Activated naive CD8-positive, alpha-beta T cell treated with anti-CD3 and anti-CD28 coated beads, Interleukin-2, amount 10 ng/mL, durations not matched to agents 7 days and 5 days (primary cell): ENCODE measurements at regions not wholly inside any gene's neighbourhood (a gene's known extent, or its start where the extent isn't known, plus 50 kb on each side); places are given as distances from the start of the nearest gene placed in this dataset.
"Not testable (repeated sequence)": the region's sequence is repeated elsewhere in the genome, so short reads cannot be mapped to it uniquely, and the experiment has no call there.

Experiments
- ATAC-seq: fragments of 150-1000 bp; cut with Tn5 transposase; one replicate; pipeline ENCODE4 v1.10.0; 2021; ENCODE audit warnings: low read depth, moderate library complexity
- POLR2A ChIA-PET: fragments of 350-600 bp; sonication (Branson Sonifier 250); formaldehyde crosslinking; loops from one replicate; lab custom pipeline; 2021; ENCODE audit warnings: antibody characterized with exemption; lab: Charles Lee
- DNase-seq: peaks from one replicate; pipeline ENCODE4 v3.0.0; 2021
- H3K27ac Mint-ChIP-seq: one replicate; pipeline ENCODE4 v1.8.0; 2022; ENCODE audit warnings: mild to moderate bottlenecking, mixed read lengths
- H3K27me3 Mint-ChIP-seq: one replicate; pipeline ENCODE4 v1.8.0; 2022; ENCODE audit warnings: mild to moderate bottlenecking, moderate library complexity, mixed read lengths
- H3K36me3 Mint-ChIP-seq: one replicate; pipeline ENCODE4 v1.8.0; 2021; ENCODE audit warnings: mild to moderate bottlenecking, mixed read lengths
- H3K4me1 Mint-ChIP-seq: one replicate; pipeline ENCODE4 v1.8.0; 2021; ENCODE audit warnings: mixed read lengths
- H3K4me3 Mint-ChIP-seq: one replicate; pipeline ENCODE4 v1.8.0; 2022; ENCODE audit warnings: mild to moderate bottlenecking, moderate library complexity, mixed read lengths
- H3K9me3 Mint-ChIP-seq: one replicate; pipeline ENCODE4 v1.8.0; 2021; ENCODE audit warnings: mixed read lengths

DNA sequence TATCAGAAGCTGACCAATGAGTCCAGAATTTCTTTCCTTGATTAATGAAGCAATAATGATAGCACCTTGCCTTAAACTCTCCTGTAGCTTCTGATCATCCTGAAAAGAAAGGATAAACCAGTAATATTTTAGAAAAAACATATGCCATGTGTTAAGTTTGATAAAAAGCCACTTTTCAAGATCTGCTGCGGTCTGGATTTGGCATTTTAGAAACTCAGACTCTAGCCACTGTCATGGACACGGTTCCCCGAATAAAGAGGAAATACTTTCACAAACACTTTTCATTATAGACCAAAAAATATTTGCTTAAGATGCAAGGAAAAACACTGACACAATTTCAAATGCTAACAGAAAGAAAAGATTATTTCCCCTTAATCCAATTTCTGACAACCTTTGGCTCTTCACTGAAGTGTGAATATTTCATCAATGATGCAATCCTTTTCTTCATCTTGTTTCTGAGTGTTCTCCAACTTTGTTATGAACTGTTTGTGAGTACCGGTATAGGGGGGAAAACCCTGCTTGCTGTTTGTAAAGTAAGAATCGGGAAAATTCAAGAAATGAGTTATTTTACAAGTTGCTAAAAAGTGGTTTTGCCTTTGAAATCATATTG, 329.5 kb downstream of the CRPPA start:
- POLR2A ChIA-PET = no interaction called here
- H3K9me3 Mint-ChIP-seq = no peaks in the 10 kb centered on the region
- H3K4me1 Mint-ChIP-seq = no peaks in the 10 kb centered on the region
- no peak overlapping the region for H3K4me3 Mint-ChIP-seq
- DNase-seq (no peak), ATAC-seq (no peak)
- no peak overlapping the region for H3K27ac Mint-ChIP-seq
- H3K27me3 Mint-ChIP-seq = no peaks in the 10 kb centered on the region
- H3K36me3 Mint-ChIP-seq = no peaks in the 10 kb centered on the region

DNA sequence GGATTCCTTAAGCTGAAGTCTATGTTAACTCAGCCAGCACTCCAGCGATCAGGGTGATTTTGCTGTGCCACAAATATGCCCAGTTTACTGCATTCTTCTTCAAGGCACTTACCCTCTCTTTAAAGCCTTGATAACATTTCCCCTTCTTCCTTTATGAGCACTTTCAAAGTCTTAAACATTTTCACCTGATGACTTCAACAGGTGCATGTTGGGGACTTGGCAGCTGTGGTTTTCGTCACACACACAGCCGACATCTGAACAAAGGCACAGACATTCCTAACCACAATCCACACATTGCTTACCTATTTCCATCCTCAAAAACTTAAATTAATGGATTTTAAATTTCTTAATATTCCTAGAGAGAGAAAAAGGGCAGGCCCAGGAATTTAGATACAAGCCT, 331.5 kb downstream of the CRPPA start:
- Mint-ChIP-seq H3K36me3 (no peaks in the 10 kb centered on the region), H3K27ac (no peak overlapping the region), H3K4me1 (no peaks in the 10 kb centered on the region), H3K27me3 (no peaks in the 10 kb centered on the region), H3K9me3 (no peaks in the 10 kb centered on the region), H3K4me3 (no peak overlapping the region)
- DNase-seq (no peak), ATAC-seq (no peak)
- POLR2A ChIA-PET = no interaction called here

DNA sequence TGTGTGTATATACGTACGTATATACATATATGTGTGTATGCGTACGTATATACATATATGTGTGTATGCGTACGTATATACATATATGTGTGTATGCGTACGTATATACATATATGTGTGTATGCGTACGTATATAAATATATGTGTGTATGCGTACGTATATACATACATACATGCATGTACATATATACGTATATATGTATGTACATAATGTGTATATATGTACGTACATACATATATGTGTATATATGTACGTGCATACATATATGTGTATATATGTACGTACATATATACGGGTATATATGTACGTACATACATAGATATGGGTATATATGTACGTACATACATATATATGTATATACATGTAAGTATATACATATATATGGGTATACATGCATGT, 332.1 kb downstream of the CRPPA start:
- ATAC-seq (no peak), DNase-seq (no peak)
- H3K4me3 Mint-ChIP-seq = no peak overlapping the region
- POLR2A ChIA-PET = no interaction called here
- H3K9me3 Mint-ChIP-seq = no peaks in the 10 kb centered on the region
- no peaks in the 10 kb centered on the region for H3K27me3 Mint-ChIP-seq
- no peaks in the 10 kb centered on the region for H3K4me1 Mint-ChIP-seq
- H3K27ac Mint-ChIP-seq = no peak overlapping the region
- no peaks in the 10 kb centered on the region for H3K36me3 Mint-ChIP-seq

DNA sequence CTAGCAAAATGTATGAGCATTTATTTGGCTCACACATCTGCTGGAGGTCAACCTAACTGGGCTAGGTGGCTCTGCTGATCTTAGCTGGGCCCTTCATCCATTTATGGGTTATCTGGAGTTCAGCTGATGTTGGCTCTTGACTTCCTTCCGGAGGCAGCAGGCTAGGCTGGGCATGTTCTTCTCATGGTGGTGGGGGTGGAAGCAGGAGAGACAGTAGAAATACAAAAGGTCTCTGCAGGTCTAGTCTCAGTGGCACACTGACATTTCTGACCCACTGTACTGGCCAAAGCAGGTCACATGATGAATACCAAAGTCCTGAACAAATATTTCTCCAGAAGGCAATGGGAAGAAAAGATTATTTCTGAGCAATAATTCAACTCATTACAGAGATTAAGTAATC, 334.6 kb downstream of the CRPPA start:
- POLR2A ChIA-PET = no interaction called here
- Mint-ChIP-seq H3K27ac (no peak overlapping the region), H3K36me3 (no peaks in the 10 kb centered on the region), H3K9me3 (no peaks in the 10 kb centered on the region), H3K4me3 (no peak overlapping the region), H3K27me3 (no peaks in the 10 kb centered on the region), H3K4me1 (no peaks in the 10 kb centered on the region)
- DNase-seq = no peak
- no peak for ATAC-seq

DNA sequence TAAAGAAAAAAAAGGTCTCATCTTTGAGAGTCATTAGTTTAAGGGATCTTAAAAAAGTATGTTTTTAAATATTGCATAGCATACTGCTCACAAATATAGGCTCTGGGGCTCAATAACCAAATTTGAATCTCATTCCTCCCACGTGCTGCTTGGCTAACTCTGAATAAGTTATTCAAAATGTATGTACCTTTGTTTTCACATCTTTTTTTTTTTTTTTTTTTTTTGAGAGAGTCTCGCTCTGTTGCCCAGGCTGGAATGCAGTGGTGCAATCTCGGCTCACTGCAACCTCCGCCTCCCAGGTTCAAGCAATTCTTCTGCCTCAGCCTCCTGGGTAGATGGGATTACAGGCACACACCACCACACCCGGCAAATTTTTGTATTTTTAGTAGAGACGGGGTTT, 335.6 kb downstream of the CRPPA start:
- DNase-seq, H3K4me3 Mint-ChIP-seq, H3K27me3 Mint-ChIP-seq, H3K36me3 Mint-ChIP-seq, H3K4me1 Mint-ChIP-seq, H3K27ac Mint-ChIP-seq, POLR2A ChIA-PET, H3K9me3 Mint-ChIP-seq, ATAC-seq: not testable (repeated sequence)

DNA sequence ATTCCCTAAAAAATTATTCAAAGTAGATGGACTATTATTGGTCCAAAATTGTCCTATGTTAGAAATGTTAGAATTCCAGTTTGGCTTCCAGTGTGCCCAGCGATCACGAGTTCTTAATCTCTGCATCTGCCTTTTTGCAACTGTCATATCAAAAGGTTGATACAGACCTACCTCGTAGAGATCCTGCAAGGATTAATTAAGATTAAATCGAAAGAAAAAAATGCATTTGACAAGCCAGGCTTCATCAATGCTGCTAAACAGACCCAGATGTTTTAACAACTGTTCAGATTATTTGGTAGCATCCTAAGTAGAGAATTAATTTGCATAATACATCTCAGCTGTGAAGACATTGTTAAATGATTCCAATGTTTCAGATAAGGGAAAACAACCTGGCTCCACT, 336.5 kb downstream of the CRPPA start:
- ATAC-seq = no peak
- no peaks in the 10 kb centered on the region for H3K27me3 Mint-ChIP-seq
- H3K4me1 Mint-ChIP-seq = peaks cover under 1% of the 10 kb centered on the region
- POLR2A ChIA-PET = no interaction called here
- DNase-seq = no peak
- no peak overlapping the region for H3K27ac Mint-ChIP-seq
- H3K36me3 Mint-ChIP-seq = no peaks in the 10 kb centered on the region
- no peaks in the 10 kb centered on the region for H3K9me3 Mint-ChIP-seq
- no peak overlapping the region for H3K4me3 Mint-ChIP-seq

DNA sequence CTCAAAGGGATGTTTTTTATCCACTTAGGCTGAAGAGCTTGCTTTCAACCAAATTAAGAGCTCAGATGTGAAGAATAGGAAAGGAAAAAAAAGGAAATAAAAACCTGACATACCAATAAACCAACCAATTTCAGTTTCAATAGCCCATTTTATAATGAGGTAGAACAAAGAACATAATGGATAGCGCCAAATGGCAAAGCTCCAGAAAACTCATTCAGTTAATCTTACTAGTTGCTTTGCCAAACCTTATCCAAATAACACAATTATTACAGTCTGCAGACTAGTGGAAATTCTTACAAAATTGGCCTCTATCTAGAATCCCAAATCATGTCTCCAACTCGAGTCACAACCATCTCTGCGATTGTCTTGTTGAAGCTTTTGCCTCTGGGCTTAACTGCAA, 337.0 kb downstream of the CRPPA start:
- DNase-seq (no peak), ATAC-seq (no peak)
- no peaks in the 10 kb centered on the region for H3K9me3 Mint-ChIP-seq
- H3K27ac Mint-ChIP-seq = no peak overlapping the region
- peaks cover 3% of the 10 kb centered on the region for H3K4me1 Mint-ChIP-seq
- POLR2A ChIA-PET = no interaction called here
- H3K36me3 Mint-ChIP-seq = no peaks in the 10 kb centered on the region
- H3K4me3 Mint-ChIP-seq = no peak overlapping the region
- H3K27me3 Mint-ChIP-seq = no peaks in the 10 kb centered on the region

DNA sequence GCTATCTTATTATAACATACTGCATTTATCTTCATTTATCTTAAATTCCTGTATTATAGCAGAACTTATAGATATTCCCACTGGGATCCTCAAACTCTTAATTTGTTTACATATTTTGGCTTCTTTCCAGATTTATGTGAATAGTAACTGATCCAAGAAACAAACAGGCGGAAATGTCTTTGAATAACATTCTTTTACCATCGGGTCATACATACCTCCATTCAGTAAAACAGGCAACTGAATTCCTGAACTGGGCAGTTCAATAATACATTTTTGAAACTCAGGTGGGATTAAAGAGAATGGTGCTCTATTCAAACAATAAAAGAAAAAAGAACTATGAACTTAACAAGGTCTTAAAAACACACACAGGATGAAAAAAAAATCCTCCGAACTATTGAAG, 337.4 kb downstream of the CRPPA start:
- POLR2A ChIA-PET = no interaction called here
- H3K9me3 Mint-ChIP-seq = no peaks in the 10 kb centered on the region
- H3K4me3 Mint-ChIP-seq = no peak overlapping the region
- ATAC-seq = no peak
- peaks cover 4% of the 10 kb centered on the region for H3K4me1 Mint-ChIP-seq
- no peak overlapping the region for H3K27ac Mint-ChIP-seq
- DNase-seq = no peak
- no peaks in the 10 kb centered on the region for H3K36me3 Mint-ChIP-seq
- H3K27me3 Mint-ChIP-seq = no peaks in the 10 kb centered on the region

DNA sequence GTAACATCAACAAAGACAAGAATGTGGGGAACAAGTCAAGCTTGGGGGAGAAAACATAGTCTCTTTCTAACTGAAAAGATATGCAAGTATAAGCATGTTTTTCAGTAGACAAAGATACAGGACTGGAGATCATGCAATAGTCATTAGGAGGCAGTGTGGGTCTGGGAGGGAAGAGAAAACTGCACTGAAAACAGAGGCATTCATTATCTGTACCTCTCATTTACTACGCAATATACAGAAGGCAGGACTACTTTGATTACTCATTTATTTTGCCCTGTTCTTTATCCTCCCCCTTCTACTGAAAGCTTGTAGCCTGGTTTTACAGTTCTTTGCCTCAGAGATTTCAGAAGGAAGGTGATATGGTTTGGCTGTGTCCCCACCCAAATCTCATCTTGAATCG, 341.2 kb downstream of the CRPPA start:
- H3K27me3 Mint-ChIP-seq = no peaks in the 10 kb centered on the region
- no peaks in the 10 kb centered on the region for H3K9me3 Mint-ChIP-seq
- no peak overlapping the region for H3K4me3 Mint-ChIP-seq
- no peaks in the 10 kb centered on the region for H3K36me3 Mint-ChIP-seq
- DNase-seq (no peak), ATAC-seq (no peak)
- peaks cover 5% of the 10 kb centered on the region for H3K4me1 Mint-ChIP-seq
- POLR2A ChIA-PET = no interaction called here
- no peak overlapping the region for H3K27ac Mint-ChIP-seq

DNA sequence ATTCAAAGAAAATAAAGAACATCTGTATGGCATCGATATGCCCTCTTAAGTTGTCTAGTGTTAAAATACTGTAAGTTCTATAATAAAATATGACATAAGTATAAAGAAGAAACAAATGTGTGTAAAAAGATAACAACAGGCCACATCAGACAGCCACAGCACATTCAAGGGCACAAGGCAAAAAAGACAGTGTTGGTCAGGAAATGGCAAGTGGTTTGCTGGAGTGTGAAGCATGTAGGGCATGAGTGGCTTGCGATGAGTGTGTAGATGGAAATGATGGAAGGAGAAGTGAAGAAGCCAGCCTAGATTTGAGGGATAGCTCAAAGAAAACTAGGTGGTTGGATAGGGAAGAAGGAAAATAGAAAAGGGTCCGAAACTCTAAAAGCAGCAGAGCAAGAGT, 341.6 kb downstream of the CRPPA start:
- DNase-seq (no peak), ATAC-seq (no peak)
- POLR2A ChIA-PET = no interaction called here
- Mint-ChIP-seq H3K27ac (no peak overlapping the region), H3K4me1 (peaks cover 5% of the 10 kb centered on the region), H3K36me3 (no peaks in the 10 kb centered on the region), H3K4me3 (no peak overlapping the region), H3K9me3 (no peaks in the 10 kb centered on the region), H3K27me3 (no peaks in the 10 kb centered on the region)

DNA sequence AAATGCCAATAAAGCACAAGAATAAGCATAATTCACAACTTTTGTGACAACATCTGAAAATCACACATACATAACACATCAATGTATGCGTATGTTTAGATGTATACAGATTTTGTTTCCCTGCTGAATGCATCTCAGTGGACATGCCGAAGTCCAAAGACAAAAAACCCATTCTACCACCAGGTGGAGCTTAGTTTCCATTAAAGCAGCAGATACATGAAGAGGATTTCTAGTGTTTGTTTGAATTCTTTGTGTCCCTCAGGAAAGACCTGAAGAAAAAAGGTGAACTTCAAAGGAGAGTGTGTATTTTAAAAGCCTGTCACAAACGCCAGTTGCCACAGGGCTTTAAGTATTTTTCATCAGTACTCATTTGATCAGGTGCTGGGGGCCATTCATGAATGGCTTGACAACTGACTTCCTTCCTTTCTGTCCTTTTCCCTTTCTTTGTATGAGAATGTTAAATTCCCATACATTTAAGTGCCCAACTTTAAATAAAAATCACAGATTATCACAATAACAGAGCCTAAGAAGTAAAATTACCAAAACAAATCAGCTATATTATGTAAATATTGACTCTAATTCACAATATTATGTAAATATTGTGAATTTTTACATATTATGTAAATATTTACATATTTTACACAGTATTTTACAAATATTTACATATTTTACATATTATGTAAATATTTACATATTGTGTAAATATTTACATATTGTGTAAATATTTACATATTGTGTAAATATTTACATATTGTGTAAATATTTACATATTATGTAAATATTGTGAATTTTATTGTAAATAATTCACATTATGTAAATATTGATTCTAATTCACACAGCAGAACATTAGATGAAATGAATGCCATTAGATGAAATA, 343.0 kb downstream of the CRPPA start:
- H3K27ac Mint-ChIP-seq = no peak overlapping the region
- no peak for DNase-seq
- no peaks in the 10 kb centered on the region for H3K9me3 Mint-ChIP-seq
- H3K4me3 Mint-ChIP-seq = no peak overlapping the region
- POLR2A ChIA-PET = interaction anchor here (1.4 kb wide), 1 partner anchor 485 kb away, joined by 3 read pairs; no protein-coding TSS in a partner anchor
- H3K27me3 Mint-ChIP-seq = no peaks in the 10 kb centered on the region
- ATAC-seq = no peak
- no peaks in the 10 kb centered on the region for H3K36me3 Mint-ChIP-seq
- peaks cover 5% of the 10 kb centered on the region for H3K4me1 Mint-ChIP-seq

DNA sequence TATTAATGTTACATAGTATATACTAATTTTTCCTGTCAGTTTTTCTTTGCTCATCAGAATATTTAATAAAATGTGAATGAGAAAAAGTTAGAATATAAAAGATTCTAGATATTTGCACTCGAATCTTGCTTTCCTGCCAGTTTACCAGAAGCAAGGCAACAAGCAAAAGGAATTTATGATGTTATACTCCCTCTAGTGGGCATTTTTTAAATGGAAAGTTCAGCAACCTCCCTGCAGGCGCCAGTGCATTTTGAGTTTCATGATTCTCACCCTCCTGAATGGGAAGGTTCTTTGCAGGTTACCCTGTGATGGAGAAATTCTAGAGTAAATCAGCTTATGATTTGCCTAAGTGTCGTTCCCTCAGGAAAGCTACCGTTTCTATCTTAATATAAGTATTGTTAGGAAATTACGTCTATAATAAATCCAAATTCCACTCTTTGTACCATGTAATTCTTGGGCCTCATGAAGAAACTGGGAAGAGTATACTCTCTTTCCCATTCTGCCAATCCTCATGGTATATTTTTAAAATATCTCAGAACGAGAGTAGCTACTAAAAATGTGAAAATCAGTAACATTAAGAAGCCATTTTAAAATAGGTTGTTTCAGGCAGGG, 350.0 kb downstream of the CRPPA start:
- H3K27ac Mint-ChIP-seq = no peak overlapping the region
- H3K4me1 Mint-ChIP-seq = no peaks in the 10 kb centered on the region
- H3K9me3 Mint-ChIP-seq = no peaks in the 10 kb centered on the region
- H3K4me3 Mint-ChIP-seq = no peak overlapping the region
- no peak for DNase-seq
- H3K36me3 Mint-ChIP-seq = no peaks in the 10 kb centered on the region
- no peak for ATAC-seq
- H3K27me3 Mint-ChIP-seq = peaks cover 4% of the 10 kb centered on the region
- POLR2A ChIA-PET = no interaction called here

DNA sequence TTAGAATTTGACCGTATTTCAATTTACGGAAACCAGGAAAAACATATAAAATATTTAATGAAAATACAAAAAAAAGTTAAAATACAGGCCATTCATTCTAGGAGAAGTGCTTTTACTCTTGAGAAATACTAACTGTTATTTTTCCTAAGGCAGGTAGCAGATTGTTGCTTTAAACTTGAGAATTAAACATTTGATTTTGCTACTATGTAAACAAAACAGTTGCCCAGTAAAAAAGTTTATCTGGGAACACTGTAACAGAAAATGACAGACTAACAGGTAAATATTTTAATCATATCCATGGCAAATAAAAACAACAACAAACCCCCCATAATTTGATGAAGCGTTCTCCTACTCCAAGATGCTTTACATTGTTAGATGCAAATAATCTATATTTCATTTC, 350.5 kb downstream of the CRPPA start:
- Mint-ChIP-seq H3K9me3 (no peaks in the 10 kb centered on the region), H3K4me1 (no peaks in the 10 kb centered on the region)
- POLR2A ChIA-PET = interaction anchor here (0.7 kb wide), 1 partner anchor 743 kb away, joined by 4 read pairs; no protein-coding TSS in a partner anchor

DNA sequence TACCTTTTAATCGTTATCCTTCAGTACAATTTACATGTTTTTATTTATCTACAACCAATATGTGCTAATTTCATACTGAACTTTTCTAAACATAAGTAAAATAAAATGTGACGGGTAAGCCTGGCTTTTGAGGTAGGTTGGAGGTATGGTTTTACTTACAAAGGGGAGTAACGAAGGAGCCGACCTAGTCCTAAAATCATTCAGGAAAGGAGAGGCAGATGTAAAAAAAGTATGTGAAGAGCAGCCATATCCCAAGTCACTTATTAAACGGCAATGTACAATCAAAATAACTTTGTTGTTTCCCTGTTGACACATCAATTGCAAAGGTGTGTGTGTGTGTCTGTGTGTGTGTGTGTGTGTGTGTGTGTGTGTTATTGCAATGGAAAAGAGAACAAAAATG, 351.3 kb downstream of the CRPPA start:
- H3K36me3 Mint-ChIP-seq = no peaks in the 10 kb centered on the region
- no peak for DNase-seq
- no peak overlapping the region for H3K27ac Mint-ChIP-seq
- no peak overlapping the region for H3K4me3 Mint-ChIP-seq
- no peak for ATAC-seq
- peaks cover 4% of the 10 kb centered on the region for H3K27me3 Mint-ChIP-seq
- POLR2A ChIA-PET = interaction anchor here (0.7 kb wide), 1 partner anchor 742 kb away, joined by 4 read pairs; no protein-coding TSS in a partner anchor
- no peaks in the 10 kb centered on the region for H3K9me3 Mint-ChIP-seq
- H3K4me1 Mint-ChIP-seq = no peaks in the 10 kb centered on the region

More for the DNA sequence above, 350.5 kb downstream of the CRPPA start:
- ATAC-seq (no peak), DNase-seq (no peak)
- no peaks in the 10 kb centered on the region for H3K36me3 Mint-ChIP-seq
- H3K27ac Mint-ChIP-seq = no peak overlapping the region
- peaks cover 4% of the 10 kb centered on the region for H3K27me3 Mint-ChIP-seq
- no peak overlapping the region for H3K4me3 Mint-ChIP-seq
